GM18526 (cell line): ENCODE measurements at regions not wholly inside any gene's neighbourhood (a gene's known extent, or its start where the extent isn't known, plus 50 kb on each side); places are given as distances from the start of the nearest gene placed in this dataset.

Experiments
- POLR2A ChIP-seq: IDR thresholded peaks from 3 replicates; pipeline ENCODE4 v1.6.1; 2011; ENCODE audit not compliant: insufficient read length; ENCODE audit errors: extremely low read depth

- no peak for TF ChIP-seq POLR2A
These were observed 431.6 kb upstream of the RASGRP1 start for GRCh38 chr15:38996111-38996631.

- no peak for TF ChIP-seq POLR2A
These were observed 433.2 kb upstream of the RASGRP1 start for GRCh38 chr15:38997841-38998240.

GRCh38 chr15:39000008-39000734, 435.6 kb upstream of the RASGRP1 start:
- TF ChIP-seq POLR2A, result no peak

- TF ChIP-seq POLR2A, result no peak
These were observed 445.1 kb upstream of the RASGRP1 start for GRCh38 chr15:39009740-39010139.

- TF ChIP-seq POLR2A, result no peak
These were observed 448.6 kb upstream of the RASGRP1 start for GRCh38 chr15:39013262-39013661.

GRCh38 chr15:39014682-39015081, 450.1 kb upstream of the RASGRP1 start:
- no peak for TF ChIP-seq POLR2A

- no peak for TF ChIP-seq POLR2A
These were observed 452.1 kb upstream of the RASGRP1 start for GRCh38 chr15:39016706-39017105.

- no peak for TF ChIP-seq POLR2A
These were observed 454.4 kb upstream of the RASGRP1 start for GRCh38 chr15:39018966-39019365.

- TF ChIP-seq POLR2A, result no peak
These were observed 456.7 kb upstream of the RASGRP1 start for GRCh38 chr15:39021341-39021740.

- no peak for TF ChIP-seq POLR2A
These were observed 458.1 kb upstream of the RASGRP1 start for GRCh38 chr15:39022532-39023305.

- TF ChIP-seq POLR2A, result no peak
These were observed 460.7 kb upstream of the RASGRP1 start for GRCh38 chr15:39025321-39025720.

- no peak for TF ChIP-seq POLR2A
These were observed 461.3 kb upstream of the RASGRP1 start for GRCh38 chr15:39025881-39026280.

- TF ChIP-seq POLR2A, result no peak
These were observed 463.5 kb upstream of the RASGRP1 start for GRCh38 chr15:39028069-39028468.

GRCh38 chr15:39029741-39030140, 465.1 kb upstream of the RASGRP1 start:
- no peak for TF ChIP-seq POLR2A

- no peak for TF ChIP-seq POLR2A
These were observed 465.9 kb upstream of the RASGRP1 start for GRCh38 chr15:39030291-39031070.
